SHP77 (cell line): ENCODE measurements at regions not wholly inside any gene's neighbourhood (a gene's known extent, or its start where the extent isn't known, plus 50 kb on each side); places are given as distances from the start of the nearest gene placed in this dataset.

ENCODE experiments used
- DNase-seq, 2 experiments: peaks; one replicate each; lab custom pipeline; 2025; lab: John Stamatoyannopoulos, UW

DNA sequence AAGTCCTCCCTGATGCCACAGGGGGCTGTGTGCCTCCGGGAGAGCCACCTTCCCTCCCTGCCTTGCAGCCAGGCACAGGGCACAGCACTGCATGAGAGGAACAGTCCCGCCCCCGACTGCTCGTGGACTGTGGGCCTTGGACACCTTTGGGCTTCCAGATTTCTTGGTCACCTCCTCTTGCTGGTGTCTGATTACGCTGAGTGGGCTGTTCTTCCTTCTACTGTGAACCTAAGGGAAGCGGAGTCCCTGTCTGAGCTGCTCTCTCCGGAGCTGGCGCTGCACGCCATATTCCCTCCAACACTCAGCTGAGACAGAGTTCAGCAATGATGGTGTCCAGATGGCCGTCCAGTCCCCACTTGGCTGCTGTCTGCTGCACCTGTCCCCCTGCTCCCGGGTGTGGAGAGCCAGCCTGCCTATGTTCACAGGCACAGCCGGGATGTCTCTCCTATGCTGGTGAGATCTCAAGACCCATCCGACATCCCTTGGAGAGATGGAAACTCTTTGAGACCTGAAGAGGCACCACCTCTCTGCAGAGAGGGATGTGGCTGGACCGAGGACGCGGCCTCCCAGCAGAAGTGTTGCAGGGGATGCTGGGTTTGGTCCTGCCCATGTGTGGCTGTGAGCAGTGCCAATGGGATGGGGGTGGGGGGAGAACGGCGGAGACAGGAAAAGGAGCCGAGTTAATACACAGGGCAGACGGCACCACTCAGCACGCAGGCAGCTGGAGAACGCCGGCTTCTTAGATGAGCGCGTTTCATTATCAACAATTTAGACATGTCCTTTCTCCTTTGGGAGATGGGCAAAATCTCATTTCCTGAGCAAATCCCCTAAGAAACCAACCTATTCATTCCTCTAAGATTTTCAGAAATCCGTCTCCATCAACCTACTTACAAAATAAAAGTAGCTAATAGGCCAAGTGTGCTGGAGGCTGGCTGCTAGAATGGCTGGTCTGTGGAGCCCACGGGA, 171.9 kb downstream of the ENGASE start:
- DNase-seq, result no peak

GRCh38 chr17:79244665-79245064, 170.0 kb downstream of the ENGASE start:
- DNase-seq, result no peak

GRCh38 chr17:79243996-79244395, 169.4 kb downstream of the ENGASE start:
- no peak for DNase-seq

GRCh38 chr17:79243603-79243990, 169.0 kb downstream of the ENGASE start:
- DNase-seq, result no peak

GRCh38 chr17:79242873-79243602, 168.4 kb downstream of the ENGASE start:
- no peak for DNase-seq

DNA sequence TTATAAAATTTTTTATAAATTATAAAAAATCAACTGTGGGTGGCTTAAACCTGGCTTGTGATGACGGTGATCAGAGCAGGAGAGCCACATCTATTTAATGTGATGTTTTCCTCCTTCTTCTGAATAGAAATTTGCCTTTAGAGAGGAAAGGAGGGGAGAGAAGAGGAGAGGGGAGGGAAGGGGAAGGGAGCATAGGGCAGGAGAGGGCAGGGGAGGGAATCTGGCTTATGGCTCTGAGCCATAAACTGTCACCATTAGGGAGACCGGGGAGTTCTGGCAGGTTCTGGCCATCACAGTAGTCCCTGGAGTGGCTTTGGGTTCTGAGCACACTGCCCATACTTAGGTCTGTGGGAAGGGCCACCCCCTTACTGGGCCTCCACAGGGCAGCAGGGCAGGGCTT, 167.8 kb downstream of the ENGASE start:
- DNase-seq, result no peak

DNA sequence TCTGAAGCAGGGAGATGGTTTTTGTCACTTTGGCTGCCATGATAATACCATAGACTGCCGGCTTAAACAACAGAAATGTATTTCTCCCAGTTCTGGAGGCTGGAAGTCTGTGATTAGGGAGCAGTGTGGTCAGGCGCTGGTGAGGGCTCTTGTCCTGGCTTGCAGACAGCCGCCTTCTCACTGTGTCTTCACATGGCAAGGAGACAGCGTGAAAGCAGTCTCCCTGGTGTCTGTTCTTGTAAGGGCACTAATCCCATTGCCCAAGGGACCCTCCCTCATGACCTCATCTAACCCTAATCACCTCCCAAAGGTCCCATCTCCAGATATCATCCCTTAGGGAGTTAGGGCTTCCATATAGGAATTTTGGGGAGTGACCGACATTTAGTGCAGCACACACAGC, 167.0 kb downstream of the ENGASE start:
- DNase-seq, result no peak

GRCh38 chr17:79239205-79239604, 164.6 kb downstream of the ENGASE start:
- DNase-seq, result no peak

DNA sequence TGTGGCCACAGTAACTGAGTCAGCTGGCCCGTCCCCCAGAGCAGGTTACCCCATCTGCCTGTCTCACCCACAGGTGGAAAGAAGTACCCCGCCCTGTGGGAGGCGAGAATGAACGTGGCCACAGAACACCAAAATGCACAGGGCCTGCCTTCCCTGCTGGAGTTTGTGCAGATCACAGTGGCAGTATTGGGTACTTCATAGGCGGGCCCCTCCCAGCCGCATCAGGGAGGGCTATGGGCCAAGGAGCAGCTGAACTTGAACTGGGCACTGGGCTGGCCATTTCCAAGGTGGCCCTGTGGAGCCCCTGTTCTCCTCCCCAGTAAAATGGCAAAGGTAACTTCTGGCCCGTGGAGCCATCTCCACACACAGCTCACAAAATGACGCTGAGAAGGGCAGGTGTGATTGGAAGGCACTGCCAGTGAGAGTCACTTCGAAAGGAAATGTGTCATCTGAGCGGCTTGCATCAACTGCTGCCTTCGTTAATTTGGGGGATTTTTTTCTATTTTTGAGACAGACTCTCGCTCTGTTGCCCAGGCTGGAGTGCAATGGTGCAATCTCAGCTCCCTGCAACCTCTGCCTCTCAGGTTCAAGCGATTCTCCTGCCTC, 162.9 kb downstream of the ENGASE start:
- DNase-seq, result no peak

- no peak for DNase-seq
These were observed 161.2 kb downstream of the ENGASE start for GRCh38 chr17:79235808-79236207.

GRCh38 chr17:79233916-79234551, 159.4 kb downstream of the ENGASE start:
- no peak for DNase-seq

DNA sequence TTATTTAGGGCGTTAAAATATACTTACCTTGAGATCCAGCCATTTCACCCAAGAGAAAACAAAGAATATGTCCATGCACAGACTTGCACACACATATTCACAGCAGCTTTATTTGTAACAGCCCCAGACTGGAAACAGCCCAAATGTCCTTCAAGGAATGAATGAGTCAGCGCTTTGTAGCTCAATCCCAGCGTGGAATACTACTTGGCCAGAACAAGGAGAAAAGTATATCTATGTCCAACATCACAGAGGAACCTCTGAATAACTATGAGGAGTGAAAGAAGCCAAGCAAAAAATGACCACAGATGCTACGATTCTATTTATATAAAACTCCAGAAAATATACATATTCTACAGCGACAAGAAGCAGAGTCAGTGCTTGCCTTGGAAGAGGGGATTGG, 158.3 kb downstream of the ENGASE start:
- no peak for DNase-seq

- DNase-seq, result no peak
These were observed 157.2 kb downstream of the ENGASE start for GRCh38 chr17:79231766-79232287.

GRCh38 chr17:79230576-79230975, 156.0 kb downstream of the ENGASE start:
- no peak for DNase-seq

- DNase-seq, result no peak
These were observed 151.4 kb downstream of the ENGASE start for GRCh38 chr17:79226037-79226436.

DNA sequence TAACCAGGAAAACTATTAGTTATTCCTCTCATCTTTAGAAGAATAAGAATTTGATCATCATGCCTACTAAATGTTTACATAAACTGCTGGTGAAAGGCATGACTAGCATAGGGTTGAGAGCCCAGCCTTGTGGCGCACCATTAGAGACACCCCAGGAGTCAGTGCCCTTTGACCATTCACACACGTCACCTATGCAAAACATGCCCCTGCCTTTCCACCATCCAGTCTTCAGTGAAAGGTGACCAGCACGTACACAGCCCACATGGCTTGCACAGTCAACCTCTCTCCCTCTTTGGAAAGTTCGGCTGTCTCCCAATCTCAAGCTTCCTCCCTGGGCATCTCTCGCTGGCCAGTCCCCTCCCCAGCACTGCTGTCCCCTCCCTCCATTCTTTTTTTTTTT, 150.3 kb downstream of the ENGASE start:
- DNase-seq, result no peak

DNA sequence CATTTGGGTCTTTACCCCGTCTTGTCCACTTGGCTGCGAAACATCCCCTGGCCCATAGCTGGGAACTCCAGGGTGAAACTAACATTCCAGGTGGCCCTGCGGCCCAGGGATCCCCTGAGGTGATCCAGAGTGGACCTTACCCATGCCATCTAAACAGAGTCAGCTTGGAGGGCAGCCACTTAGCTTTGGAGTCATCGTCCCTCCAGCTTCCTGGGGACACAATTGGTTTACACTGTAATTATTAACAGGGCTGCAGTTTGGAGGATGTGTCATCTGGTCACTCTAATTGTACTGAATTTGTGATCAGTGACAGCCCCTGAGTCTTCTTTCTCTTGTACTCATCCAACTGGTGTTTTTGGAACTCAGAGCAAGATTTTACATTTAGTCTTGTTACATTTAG, 149.9 kb downstream of the ENGASE start:
- DNase-seq, result no peak

DNA sequence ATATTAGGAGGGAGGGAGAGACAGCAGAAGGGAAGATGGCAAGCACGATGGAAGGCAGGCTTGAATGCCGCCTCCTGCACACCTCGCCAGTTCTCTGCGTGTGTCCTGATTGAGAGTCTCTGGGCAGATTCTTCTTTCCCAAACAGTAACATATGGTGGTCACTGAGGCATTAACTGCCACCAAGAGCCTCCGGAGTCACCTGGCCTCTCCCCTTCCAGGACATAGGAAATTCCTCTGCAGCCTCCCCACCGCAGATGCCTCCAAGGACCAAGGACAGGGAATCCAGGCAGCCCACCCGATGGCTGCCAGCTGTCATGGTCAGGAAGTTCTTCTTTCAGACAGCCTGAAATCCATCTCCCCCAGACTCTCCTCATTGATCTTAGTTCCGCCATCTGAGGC, 149.3 kb downstream of the ENGASE start:
- no peak for DNase-seq

GRCh38 chr17:79223471-79223870, 148.8 kb downstream of the ENGASE start:
- DNase-seq, result no peak

DNA sequence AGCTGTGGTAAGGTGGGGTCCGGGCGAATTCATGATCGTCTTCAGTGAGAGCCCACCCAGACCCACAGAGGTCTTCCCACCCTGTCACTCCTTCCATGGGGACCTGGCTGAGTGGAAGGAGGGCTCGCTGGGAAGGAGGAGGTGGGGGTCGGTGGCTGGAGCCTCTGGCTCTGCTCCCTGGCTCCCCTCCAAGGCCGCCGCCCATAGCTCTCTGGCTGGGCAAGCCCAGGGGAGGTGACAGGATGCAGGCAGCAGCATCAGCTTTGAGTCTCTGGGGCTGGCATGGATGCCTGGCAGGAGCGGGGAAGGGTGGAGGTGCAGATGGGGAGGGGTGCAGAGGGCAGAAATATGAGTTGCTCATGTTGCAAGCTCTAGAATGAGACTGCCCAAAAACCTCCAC, 147.0 kb downstream of the ENGASE start:
- no peak for DNase-seq

DNA sequence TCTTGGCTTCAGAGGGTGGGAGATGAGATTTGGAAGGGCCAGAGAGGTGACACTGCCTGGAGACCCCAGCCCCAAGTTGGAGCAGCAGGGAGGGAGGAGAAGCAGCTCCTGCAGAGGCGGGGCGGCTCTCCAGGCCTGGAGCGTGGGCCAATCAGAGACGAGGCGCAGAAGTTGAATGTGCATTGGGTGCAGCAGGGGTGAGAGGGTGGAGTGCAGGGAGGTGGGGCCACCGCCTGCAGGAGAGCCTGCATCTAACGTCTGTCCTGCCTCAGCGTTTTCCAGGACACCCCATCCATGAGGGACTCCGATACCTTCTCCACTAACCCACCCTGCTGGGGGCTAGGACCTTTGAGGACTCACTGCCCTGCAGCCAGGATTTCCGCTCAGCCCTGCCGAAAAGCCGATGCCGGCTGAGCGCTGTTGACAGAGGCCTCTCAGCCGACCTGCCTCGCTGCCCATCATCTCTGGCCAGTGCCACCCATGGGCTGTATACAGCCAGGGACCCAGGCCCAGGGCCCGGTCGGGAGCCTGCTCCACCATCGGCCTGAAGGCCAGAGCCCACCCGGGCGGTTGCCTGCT, 146.2 kb downstream of the ENGASE start:
- DNase-seq, result no peak
